HCT116 (cell line): ENCODE measurements at regions not wholly inside any gene's neighbourhood (a gene's known extent, or its start where the extent isn't known, plus 50 kb on each side); places are given as distances from the start of the nearest gene placed in this dataset.

Source experiments
- ATAC-seq: fragments of 200-7000 bp; cut with Tn5 transposase; 2 replicates; pipeline ENCODE4 v1.9.1; 2020; ENCODE audit warnings: mild to moderate bottlenecking, moderate library complexity
- BruUV-seq: library from RNA; stranded (reverse); fragments of 400-500 nt; replicated peaks from 2 replicates; lab custom pipeline; 2021; lab: Mats Ljungman, UMichigan
- CTCF ChIA-PET: fragments of 300-600 bp; sonication (Branson Sonifier 250); formaldehyde crosslinking; loops from one replicate; lab custom pipeline; 2021; ENCODE audit warnings: antibody characterized with exemption; lab: Charles Lee
- POLR2A ChIA-PET: fragments of 300-600, 350-600 bp; sonication (Branson Sonifier 250); formaldehyde crosslinking; loops from one replicate; lab custom pipeline; 2021; ENCODE audit warnings: antibody characterized with exemption; lab: Charles Lee
- RAD21 ChIA-PET, 2 experiments: fragments of 300-600 bp; sonication (Branson Sonifier 250); formaldehyde crosslinking; loops; one replicate each; lab custom pipeline; 2023; ENCODE audit warnings: low total read pairs in 2 of 2; ENCODE audit not compliant: uncharacterized antibody in 2 of 2, unreplicated experiment in 2 of 2, low non-redundant PET in 1 of 2; lab: Charles Lee
- DNase-seq: peaks from one replicate; pipeline ENCODE4 v3.0.0-alpha.2; 2010; ENCODE audit warnings: low read depth, low spot score
- H2AFZ ChIP-seq: fragments of 200-600 bp; shearing (Covaris generic), sonication (generic); 2 replicates; pipeline ENCODE4 v1.6.1; 2017; ENCODE audit warnings: low read depth, mixed run types, mixed read lengths, antibody characterized with exemption, low read length; ENCODE audit not compliant: poor library complexity, severe bottlenecking
- H3K27ac ChIP-seq: 2 replicates; pipeline ENCODE4 v1.5.1; 2012; ENCODE audit warnings: low read depth, low read length
- H3K27me3 ChIP-seq: fragments of 200-600 bp; sonication (generic); 2 replicates; pipeline ENCODE4 v1.6.1; 2016; ENCODE audit warnings: mixed run types, low read length, mixed read lengths; ENCODE audit not compliant: insufficient read depth
- H3K36me3 ChIP-seq, 2 experiments: fragments of 200-500 bp in 1 of 2; fragments of 200-600 bp in 1 of 2; sonication (Bioruptor generic) in 1 of 2; sonication (generic) in 1 of 2; 2 replicates each; pipeline versions ENCODE4 v1.5.1 to v1.6.1; 2014 to 2016; ENCODE audit warnings: low read length in 2 of 2, inconsistent platforms in 1 of 2, mixed read lengths in 1 of 2, mixed run types in 1 of 2; ENCODE audit not compliant: insufficient read depth in 2 of 2, control insufficient read depth in 1 of 2
- H3K4me1 ChIP-seq, 2 experiments: fragments of 200-600 bp in 1 of 2; sonication (generic) in 1 of 2; 2 replicates each; pipeline versions ENCODE4 v1.5.1 to v1.6.1; 2012 to 2017; ENCODE audit warnings: low read length in 2 of 2, inconsistent platforms in 1 of 2, mild to moderate bottlenecking in 1 of 2, mixed read lengths in 1 of 2, mixed run types in 1 of 2, moderate library complexity in 1 of 2; ENCODE audit not compliant: insufficient read depth in 2 of 2, control insufficient read depth in 1 of 2
- H3K4me2 ChIP-seq: fragments of 200-600 bp; sonication (generic); 2 replicates; pipeline ENCODE4 v1.6.1; 2017; ENCODE audit warnings: mixed run types, low read length, mixed read lengths
- H3K4me3 ChIP-seq, 2 experiments: fragments of 200-600 bp in 1 of 2; sonication (generic) in 1 of 2; replicated peaks in 1 of 2; 2 replicates each; pipeline ENCODE4 v1.5.1; 2011 to 2016; ENCODE audit warnings: low read length in 2 of 2, control low read depth in 1 of 2, low read depth in 1 of 2, mild to moderate bottlenecking in 1 of 2, mixed read lengths in 1 of 2, mixed run types in 1 of 2
- H3K79me2 ChIP-seq: fragments of 200-600 bp; sonication (generic); 2 replicates; pipeline ENCODE4 v1.6.1; 2017; ENCODE audit warnings: mild to moderate bottlenecking, mixed run types, low read length, moderate library complexity, mixed read lengths; ENCODE audit not compliant: insufficient read depth
- H3K9ac ChIP-seq: fragments of 200-600 bp; sonication (generic); 2 replicates; pipeline ENCODE4 v1.6.1; 2016; ENCODE audit warnings: low read length, mixed read lengths
- H3K9me2 ChIP-seq: fragments of 200-600 bp; sonication (generic), shearing (Covaris generic); 2 replicates; pipeline ENCODE4 v1.6.1; 2017; ENCODE audit warnings: mixed run types, mild to moderate bottlenecking, moderate library complexity; ENCODE audit not compliant: insufficient read depth
- H3K9me3 ChIP-seq, 2 experiments: fragments of 200-500 bp in 1 of 2; fragments of 200-600 bp in 1 of 2; sonication (Bioruptor generic) in 1 of 2; sonication (generic) in 1 of 2; 2 replicates each; pipeline ENCODE4 v1.6.1; 2014 to 2017; ENCODE audit warnings: low read length in 2 of 2, mixed read lengths in 2 of 2, inconsistent platforms in 1 of 2, low read depth in 1 of 2, mild to moderate bottlenecking in 1 of 2, mixed run types in 1 of 2, moderate library complexity in 1 of 2; ENCODE audit not compliant: control insufficient read depth in 1 of 2, insufficient read depth in 1 of 2
- H4K20me1 ChIP-seq: fragments of 200-600 bp; sonication (generic), shearing (Covaris generic); 2 replicates; pipeline ENCODE4 v1.6.1; 2017; ENCODE audit warnings: mixed run types, mild to moderate bottlenecking, moderate library complexity; ENCODE audit not compliant: insufficient read depth
- CBX3 ChIP-seq: IDR thresholded peaks from 2 replicates; pipeline ENCODE4 v1.6.1; 2012; ENCODE audit warnings: low read depth
- CEBPB ChIP-seq: IDR thresholded peaks from 2 replicates; pipeline ENCODE4 v1.6.1; 2012; ENCODE audit warnings: low read depth
- CTCF ChIP-seq, 3 experiments: fragments of 200-600 bp in 1 of 3; sonication (generic) in 1 of 3; IDR thresholded peaks in 2 of 3; conservative IDR thresholded peaks in 1 of 3; 2 replicates each; pipeline ENCODE4 v1.5.1; 2012 to 2017; ENCODE audit warnings: low read depth in 2 of 3, low read length in 2 of 3, antibody characterized with exemption in 1 of 3, borderline replicate concordance in 1 of 3, control low read depth in 1 of 3, mild to moderate bottlenecking in 1 of 3, mixed read lengths in 1 of 3, mixed run types in 1 of 3, moderate library complexity in 1 of 3; ENCODE audit not compliant: insufficient read depth in 1 of 3
- FOSL1 ChIP-seq: IDR thresholded peaks from 2 replicates; pipeline ENCODE4 v1.6.1; 2012; ENCODE audit warnings: low read depth
- RAD21 ChIP-seq: IDR thresholded peaks from 2 replicates; pipeline ENCODE4 v1.6.1; 2012; ENCODE audit warnings: low read depth, mild to moderate bottlenecking
- SRF ChIP-seq: IDR thresholded peaks from 2 replicates; pipeline ENCODE4 v1.6.1; 2012; ENCODE audit warnings: low read depth
- intact Hi-C: fragments of 100-400 bp; cut with micrococcal nuclease; formaldehyde crosslinking; loops from 2 replicates; pipeline ENCODE4 v1.10.0; 2022
- TF ChIP-seq, protein P1 (sequence below): IDR thresholded peaks from 2 replicates; pipeline ENCODE4 v1.6.1; 2012
- TF ChIP-seq, protein P2 (sequence below): IDR thresholded peaks from 2 replicates; pipeline ENCODE4 v1.6.1; 2011; ENCODE audit warnings: mild to moderate bottlenecking, low read length, moderate library complexity; ENCODE audit not compliant: insufficient replicate concordance; ENCODE audit errors: extremely low read depth

GRCh38 chr6:122033564-122034181, 365.8 kb upstream of the HSF2 start:
- ChIA-PET POLR2A (no interaction called here), RAD21 (no interaction called here), CTCF (interaction anchor here (0.6 to 1.3 kb wide), 7 partner anchors 151 to 598 kb away, joined by 3 to 6 read pairs (median 3); partner anchors contain the start of gene GJA1)
- BruUV-seq: no TSS peak
- peaks cover 3 to 13% of the 10 kb centered on the region in 2 experiments; a peak in 3 of 4 replicates for H3K4me1 ChIP-seq
- no peaks in the 10 kb centered on the region for H4K20me1 ChIP-seq
- H3K4me2 ChIP-seq: no peak overlapping the region
- peak overlapping the region; percentile 24 for H2AFZ ChIP-seq
- no peak overlapping the region for H3K4me3 ChIP-seq
- ATAC-seq: peak; percentile 91
- no peaks in the 10 kb centered on the region for H3K27me3 ChIP-seq
- H3K27ac ChIP-seq: no peak overlapping the region
- TF ChIP-seq SRF (no peak), CBX3 (peak; percentile 49; the same call in 1 of the 2 replicates), CTCF (IDR thresholded peaks at IDR 0.05 in 2 of 3, conservative IDR thresholded peaks at IDR 0.05 in 1 of 3; ENCODE audit: borderline replicate concordance in 1 of 3, insufficient read depth in 1 of 3, low read depth in 2 of 3, low read length in 2 of 3) (peak; percentile 42 to 80 (median 60); a peak in 4 of 6 replicates), FOSL1 (no peak), RAD21 (peak; percentile 89), CEBPB (peak; percentile 68)
- TF ChIP-seq, protein P1, sequence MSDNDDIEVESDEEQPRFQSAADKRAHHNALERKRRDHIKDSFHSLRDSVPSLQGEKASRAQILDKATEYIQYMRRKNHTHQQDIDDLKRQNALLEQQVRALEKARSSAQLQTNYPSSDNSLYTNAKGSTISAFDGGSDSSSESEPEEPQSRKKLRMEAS: 0 out of 2 replicates have a peak, but pooled peaks have one; percentile 16
- TF ChIP-seq, protein P2, sequence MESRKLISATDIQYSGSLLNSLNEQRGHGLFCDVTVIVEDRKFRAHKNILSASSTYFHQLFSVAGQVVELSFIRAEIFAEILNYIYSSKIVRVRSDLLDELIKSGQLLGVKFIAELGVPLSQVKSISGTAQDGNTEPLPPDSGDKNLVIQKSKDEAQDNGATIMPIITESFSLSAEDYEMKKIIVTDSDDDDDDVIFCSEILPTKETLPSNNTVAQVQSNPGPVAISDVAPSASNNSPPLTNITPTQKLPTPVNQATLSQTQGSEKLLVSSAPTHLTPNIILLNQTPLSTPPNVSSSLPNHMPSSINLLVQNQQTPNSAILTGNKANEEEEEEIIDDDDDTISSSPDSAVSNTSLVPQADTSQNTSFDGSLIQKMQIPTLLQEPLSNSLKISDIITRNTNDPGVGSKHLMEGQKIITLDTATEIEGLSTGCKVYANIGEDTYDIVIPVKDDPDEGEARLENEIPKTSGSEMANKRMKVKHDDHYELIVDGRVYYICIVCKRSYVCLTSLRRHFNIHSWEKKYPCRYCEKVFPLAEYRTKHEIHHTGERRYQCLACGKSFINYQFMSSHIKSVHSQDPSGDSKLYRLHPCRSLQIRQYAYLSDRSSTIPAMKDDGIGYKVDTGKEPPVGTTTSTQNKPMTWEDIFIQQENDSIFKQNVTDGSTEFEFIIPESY: no peak
- no peaks in the 10 kb centered on the region for H3K79me2 ChIP-seq
- intact Hi-C loops: loop anchor here (1.0 to 10.0 kb wide), 3 partner anchors 184 to 979 kb away; no protein-coding TSS in a partner anchor
- H3K9me2 ChIP-seq: no peaks in the 10 kb centered on the region
- no peak overlapping the region for H3K9ac ChIP-seq
- no peaks in the 10 kb centered on the region for H3K36me3 ChIP-seq
- peak; percentile 49 for DNase-seq
- no peaks in the 10 kb centered on the region for H3K9me3 ChIP-seq
